HEK293 (cell line): ENCODE measurements at regions not wholly inside any gene's neighbourhood (a gene's known extent, or its start where the extent isn't known, plus 50 kb on each side); places are given as distances from the start of the nearest gene placed in this dataset.

ENCODE experiments used
- CTCF ChIP-seq: fragments of 450-650 bp; formaldehyde crosslinking; IDR thresholded peaks from 2 replicates; pipeline ENCODE4 v1.5.1; 2016; ENCODE audit warnings: missing biosample characterization, missing genetic modification characterization
- KLF17 ChIP-seq: fragments of 450-650 bp; formaldehyde crosslinking; IDR thresholded peaks from 2 replicates; pipeline ENCODE4 v1.5.1; 2016; ENCODE audit warnings: missing biosample characterization, missing genetic modification characterization
- MYNN ChIP-seq: fragments of 450-650 bp; formaldehyde crosslinking; IDR thresholded peaks from 2 replicates; pipeline ENCODE4 v1.5.1; 2016; ENCODE audit warnings: missing biosample characterization, missing genetic modification characterization, borderline replicate concordance
- PATZ1 ChIP-seq: fragments of 450-650 bp; formaldehyde crosslinking; IDR thresholded peaks from 2 replicates; pipeline ENCODE4 v1.5.1; 2016; ENCODE audit warnings: missing biosample characterization, missing genetic modification characterization
- REST ChIP-seq: fragments of 450-650 bp; formaldehyde crosslinking; IDR thresholded peaks from 2 replicates; pipeline ENCODE4 v1.5.1; 2016; ENCODE audit warnings: missing biosample characterization, missing genetic modification characterization
- ZNF292 ChIP-seq: fragments of 450-650 bp; formaldehyde crosslinking; IDR thresholded peaks from 2 replicates; pipeline ENCODE4 v1.5.1; 2016; ENCODE audit warnings: low read depth, missing biosample characterization, missing genetic modification characterization, borderline replicate concordance
- ZNF660 ChIP-seq: fragments of 450-650 bp; IDR thresholded peaks from 2 replicates; pipeline ENCODE4 v1.5.1; 2018; ENCODE audit warnings: missing biosample characterization, mild to moderate bottlenecking, missing genetic modification characterization
- TF ChIP-seq, protein P1 (sequence below): fragments of 450-650 bp; formaldehyde crosslinking; IDR thresholded peaks from 2 replicates; pipeline ENCODE4 v1.5.1; 2016; ENCODE audit warnings: missing biosample characterization, missing genetic modification characterization
- TF ChIP-seq, protein P2 (sequence below): fragments of 450-650 bp; formaldehyde crosslinking; IDR thresholded peaks from 2 replicates; pipeline ENCODE4; 2016; ENCODE audit warnings: missing biosample characterization, missing genetic modification characterization

- TF ChIP-seq ZNF660 (tag by site-specific recombination) (no peak), KLF17 (tag by site-specific recombination) (no peak), CTCF (tag by site-specific recombination) (no peak), PATZ1 (no peak), ZNF292 (tag by site-specific recombination) (no peak), MYNN (no peak), REST (tag by site-specific recombination) (no peak)
- TF ChIP-seq, protein P1, sequence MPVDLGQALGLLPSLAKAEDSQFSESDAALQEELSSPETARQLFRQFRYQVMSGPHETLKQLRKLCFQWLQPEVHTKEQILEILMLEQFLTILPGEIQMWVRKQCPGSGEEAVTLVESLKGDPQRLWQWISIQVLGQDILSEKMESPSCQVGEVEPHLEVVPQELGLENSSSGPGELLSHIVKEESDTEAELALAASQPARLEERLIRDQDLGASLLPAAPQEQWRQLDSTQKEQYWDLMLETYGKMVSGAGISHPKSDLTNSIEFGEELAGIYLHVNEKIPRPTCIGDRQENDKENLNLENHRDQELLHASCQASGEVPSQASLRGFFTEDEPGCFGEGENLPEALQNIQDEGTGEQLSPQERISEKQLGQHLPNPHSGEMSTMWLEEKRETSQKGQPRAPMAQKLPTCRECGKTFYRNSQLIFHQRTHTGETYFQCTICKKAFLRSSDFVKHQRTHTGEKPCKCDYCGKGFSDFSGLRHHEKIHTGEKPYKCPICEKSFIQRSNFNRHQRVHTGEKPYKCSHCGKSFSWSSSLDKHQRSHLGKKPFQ (tag by site-specific recombination), result no peak
- TF ChIP-seq, protein P2, sequence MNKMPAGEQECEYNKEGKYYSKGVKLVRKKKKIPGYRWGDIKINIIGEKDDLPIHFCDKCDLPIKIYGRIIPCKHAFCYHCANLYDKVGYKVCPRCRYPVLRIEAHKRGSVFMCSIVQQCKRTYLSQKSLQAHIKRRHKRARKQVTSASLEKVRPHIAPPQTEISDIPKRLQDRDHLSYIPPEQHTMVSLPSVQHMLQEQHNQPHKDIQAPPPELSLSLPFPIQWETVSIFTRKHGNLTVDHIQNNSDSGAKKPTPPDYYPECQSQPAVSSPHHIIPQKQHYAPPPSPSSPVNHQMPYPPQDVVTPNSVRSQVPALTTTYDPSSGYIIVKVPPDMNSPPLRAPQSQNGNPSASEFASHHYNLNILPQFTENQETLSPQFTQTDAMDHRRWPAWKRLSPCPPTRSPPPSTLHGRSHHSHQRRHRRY (tag by site-specific recombination), result no peak
Measured at GRCh38 chr3:110495201-110495927, 576.3 kb upstream of the NECTIN3 start.
